Pancreas (tissue), 10 donors: ENCODE measurements at regions not wholly inside any gene's neighbourhood (a gene's known extent, or its start where the extent isn't known, plus 50 kb on each side); places are given as distances from the start of the nearest gene placed in this dataset.

Experiments used
- ATAC-seq, 4 donors: fragments of 200-7000 bp; cut with Tn5 transposase; one replicate each; pipeline versions ENCODE4 v1.8.0 to v1.9.1; 2020; ENCODE audit warnings: mild to moderate bottlenecking in 4 of 4, moderate library complexity in 4 of 4
- DNase-seq, 6 donors: peaks; one replicate each; pipeline ENCODE4 v3.0.0-alpha.2; 2020
- FAIRE-seq: peaks from 2 replicates; lab custom pipeline; 2012; peaks lifted over from hg19 to GRCh38; lab: Jason Lieb, UNC
- H3K27ac ChIP-seq, 4 donors: fragments of 200-600 bp; sonication (generic); 1 replicate in 3 of 4; 2 replicates in 1 of 4; pipeline versions ENCODE4 v1.5.0 to v1.8.0; 2020
- H3K27me3 ChIP-seq, 4 donors: fragments of 200-600 bp; one replicate each; pipeline ENCODE4 v1.8.0; 2021
- H3K36me3 ChIP-seq, 3 donors: fragments of 200-600 bp; sonication (generic) in 1 of 3; one replicate each; pipeline versions ENCODE4 v1.5.0 to v1.8.0; 2020 to 2021
- H3K4me1 ChIP-seq, 3 donors: fragments of 200-600 bp; one replicate each; pipeline ENCODE4 v1.8.0; 2021
- H3K4me3 ChIP-seq, 4 donors: fragments of 200-600 bp; sonication (generic) in 2 of 4; one replicate each; pipeline versions ENCODE4 v1.5.0 to v1.8.0; 2020 to 2021
- H3K9me3 ChIP-seq, 4 donors: fragments of 200-600 bp; one replicate each; pipeline ENCODE4 v1.8.0; 2021
- CTCF ChIP-seq, 4 donors: fragments of 200-600 bp; sonication (generic) in 3 of 4; IDR thresholded peaks; one replicate each; pipeline versions ENCODE4 v1.5.0 to v1.8.0; 2021; ENCODE audit warnings: antibody characterized with exemption in 4 of 4
- WGBS, 2 donors: extraction: QIAGEN DNeasy Blood & Tissue Kit; methylation state at CpG; one replicate each; pipeline ENCODE4 v1.1.7; 2013; 5-methylcytosine and 5-hydroxymethylcytosine counted together
- intact Hi-C, 3 donors: fragments of 100-400 bp; cut with DNase I; formaldehyde crosslinking; loops; one replicate each; pipeline versions ENCODE4 v1.11.1 to v1.14.2; 2022
- donor health status: healthy with polysubstance abuse.
- donor health status: DM: no; HTN: no; CAD: no; lungs with moderate emphysema.
- donor health status: DM: no; HTN: no; CAD: no.
- donor health status: control.
- donor health status: control.
- donor health status: Bipolar disorder and iron deficiency.
- donor health status: DM: yes; HTN: yes; CAD: no.
- donor health status: DM: no; HTN: no; CAD: no.
- donor health status: DM: no; HTN: no; CAD: no.
- donor health status: DM: yes; HTN: yes; CAD: no.

- Histone ChIP-seq H3K4me3 (no peak overlapping the region), H3K36me3 (no peaks in the 10 kb centered on the region), H3K4me1 (no peaks in the 10 kb centered on the region), H3K9me3 (no peaks in the 10 kb centered on the region), H3K27me3 (no peaks in the 10 kb centered on the region), H3K27ac (no peak overlapping the region)
- DNase-seq (no peak), FAIRE-seq (no peak), ATAC-seq (no peak)
- WGBS, 2 donors = 63 to 68% methylated on average over 3 of the region's 3 CpGs
- TF ChIP-seq CTCF (IDR thresholded peaks at IDR 0.05) = no peak
- intact Hi-C loops = no loop called here
Measured at GRCh38 chr14:56979936-56980335, 169.7 kb upstream of the OTX2 start.

- H3K9me3 ChIP-seq = no peaks in the 10 kb centered on the region
- WGBS, 2 donors = 72 to 75% methylated on average over 2 of the region's 2 CpGs
- no peaks in the 10 kb centered on the region for H3K36me3 ChIP-seq
- H3K27ac ChIP-seq = no peak overlapping the region
- H3K27me3 ChIP-seq = no peaks in the 10 kb centered on the region
- DNase-seq (no peak), FAIRE-seq (no peak), ATAC-seq (no peak)
- H3K4me3 ChIP-seq = no peak overlapping the region
- intact Hi-C loops = no loop called here
- no peak for TF ChIP-seq CTCF (IDR thresholded peaks at IDR 0.05)
- no peaks in the 10 kb centered on the region for H3K4me1 ChIP-seq
Measured at GRCh38 chr14:56976211-56976610, 165.9 kb upstream of the OTX2 start.

- no peak overlapping the region for H3K27ac ChIP-seq
- DNase-seq (no peak), ATAC-seq (no peak), FAIRE-seq (no peak)
- H3K27me3 ChIP-seq = no peaks in the 10 kb centered on the region
- H3K9me3 ChIP-seq = no peaks in the 10 kb centered on the region
- no peak for TF ChIP-seq CTCF (IDR thresholded peaks at IDR 0.05)
- H3K36me3 ChIP-seq = no peaks in the 10 kb centered on the region
- no peak overlapping the region for H3K4me3 ChIP-seq
- intact Hi-C loops = no loop called here
- no peaks in the 10 kb centered on the region for H3K4me1 ChIP-seq
- WGBS, 2 donors = 86 to 94% methylated on average over 4 of the region's 4 CpGs
Measured at GRCh38 chr14:56975521-56975920, 165.2 kb upstream of the OTX2 start.

- H3K4me1 ChIP-seq = no peaks in the 10 kb centered on the region
- DNase-seq (no peak), ATAC-seq (no peak), FAIRE-seq (no peak)
- no peaks in the 10 kb centered on the region for H3K36me3 ChIP-seq
- intact Hi-C loops = no loop called here
- H3K4me3 ChIP-seq = no peak overlapping the region
- no peaks in the 10 kb centered on the region for H3K27me3 ChIP-seq
- H3K27ac ChIP-seq = no peak overlapping the region
- H3K9me3 ChIP-seq = no peaks in the 10 kb centered on the region
- no peak for TF ChIP-seq CTCF (IDR thresholded peaks at IDR 0.05)
Measured at GRCh38 chr14:56972948-56973347, 162.7 kb upstream of the OTX2 start.

- Histone ChIP-seq H3K9me3 (no peaks in the 10 kb centered on the region), H3K27me3 (no peaks in the 10 kb centered on the region), H3K36me3 (no peaks in the 10 kb centered on the region), H3K4me3 (no peak overlapping the region), H3K27ac (no peak overlapping the region), H3K4me1 (no peaks in the 10 kb centered on the region)
- intact Hi-C loops = no loop called here
- TF ChIP-seq CTCF (IDR thresholded peaks at IDR 0.05) = no peak
- WGBS, 2 donors = 59 to 62% methylated on average over 5 of the region's 5 CpGs
- no peak for FAIRE-seq
- no peak for DNase-seq
- no peak for ATAC-seq
Measured at GRCh38 chr14:56964895-56965294, 154.6 kb upstream of the OTX2 start.
